HEK293T (cell line): ENCODE measurements at regions not wholly inside any gene's neighbourhood (a gene's known extent, or its start where the extent isn't known, plus 50 kb on each side); places are given as distances from the start of the nearest gene placed in this dataset.

Source experiments
- CTCF ChIA-PET: fragments of 350-600 bp; formaldehyde crosslinking; extraction: SDS; loops from one replicate; lab custom pipeline; 2021; ENCODE audit warnings: antibody characterized with exemption, inconsistent platforms; lab: Yijun Ruan, JAX
- POLR2A ChIA-PET: fragments of 350-600 bp; formaldehyde crosslinking; extraction: SDS; loops from one replicate; lab custom pipeline; 2020; ENCODE audit warnings: antibody characterized with exemption, inconsistent platforms; lab: Yijun Ruan, JAX
- DNase-seq: peaks from one replicate; pipeline ENCODE4 v3.0.0; 2012; ENCODE audit warnings: mixed read lengths; ENCODE audit errors: extremely low spot score
- ARNT ChIP-seq: fragments of 450-650 bp; IDR thresholded peaks from 2 replicates; pipeline ENCODE4 v1.6.1; 2017; ENCODE audit warnings: mild to moderate bottlenecking
- BHLHE40 ChIP-seq: fragments of 450-650 bp; IDR thresholded peaks from 2 replicates; pipeline ENCODE4 v1.6.1; 2016; ENCODE audit warnings: mild to moderate bottlenecking, moderate library complexity, borderline replicate concordance
- CTBP1 ChIP-seq: fragments of 450-650 bp; IDR thresholded peaks from 2 replicates; pipeline ENCODE4 v1.6.1; 2016; ENCODE audit warnings: borderline replicate concordance
- ELF4 ChIP-seq: fragments of 450-650 bp; IDR thresholded peaks from 2 replicates; pipeline ENCODE4 v1.6.1; 2017; ENCODE audit warnings: antibody characterized with exemption
- FOXA1 ChIP-seq: fragments of 450-650 bp; IDR thresholded peaks from 2 replicates; pipeline ENCODE4 v1.6.1; 2016; ENCODE audit warnings: mild to moderate bottlenecking
- FOXK2 ChIP-seq: fragments of 450-650 bp; IDR thresholded peaks from 2 replicates; pipeline ENCODE4 v1.6.1; 2016; ENCODE audit warnings: mild to moderate bottlenecking
- FOXM1 ChIP-seq: fragments of 450-650 bp; IDR thresholded peaks from 2 replicates; pipeline ENCODE4 v1.6.1; 2017; ENCODE audit warnings: mild to moderate bottlenecking, borderline replicate concordance
- HDGF ChIP-seq: fragments of 450-650 bp; IDR thresholded peaks from 2 replicates; pipeline ENCODE4 v1.6.1; 2017; ENCODE audit warnings: antibody characterized with exemption, borderline replicate concordance
- L3MBTL2 ChIP-seq: fragments of 450-650 bp; conservative IDR thresholded peaks from 2 replicates; pipeline ENCODE4 v1.6.1; 2016; ENCODE audit warnings: mild to moderate bottlenecking
- LEF1 ChIP-seq: fragments of 450-650 bp; IDR thresholded peaks from 2 replicates; pipeline ENCODE4 v1.6.1; 2017; ENCODE audit warnings: mild to moderate bottlenecking, borderline replicate concordance
- NFRKB ChIP-seq: fragments of 450-650 bp; IDR thresholded peaks from 2 replicates; pipeline ENCODE4 v1.6.1; 2016; ENCODE audit warnings: mild to moderate bottlenecking, moderate library complexity
- SP1 ChIP-seq: fragments of 450-650 bp; IDR thresholded peaks from 2 replicates; pipeline ENCODE4 v1.6.1; 2017
- SUZ12 ChIP-seq: fragments of 450-650 bp; IDR thresholded peaks from 2 replicates; pipeline ENCODE4 v1.6.1; 2016; ENCODE audit warnings: mild to moderate bottlenecking
- TARDBP ChIP-seq: fragments of 450-650 bp; IDR thresholded peaks from 2 replicates; pipeline ENCODE4 v1.6.1; 2016
- ZNF384 ChIP-seq: fragments of 450-650 bp; IDR thresholded peaks from 2 replicates; pipeline ENCODE4 v1.6.1; 2016
- TF ChIP-seq, protein P1 (sequence below): fragments of 450-650 bp; IDR thresholded peaks from 2 replicates; pipeline ENCODE4 v1.6.1; 2016

DNA sequence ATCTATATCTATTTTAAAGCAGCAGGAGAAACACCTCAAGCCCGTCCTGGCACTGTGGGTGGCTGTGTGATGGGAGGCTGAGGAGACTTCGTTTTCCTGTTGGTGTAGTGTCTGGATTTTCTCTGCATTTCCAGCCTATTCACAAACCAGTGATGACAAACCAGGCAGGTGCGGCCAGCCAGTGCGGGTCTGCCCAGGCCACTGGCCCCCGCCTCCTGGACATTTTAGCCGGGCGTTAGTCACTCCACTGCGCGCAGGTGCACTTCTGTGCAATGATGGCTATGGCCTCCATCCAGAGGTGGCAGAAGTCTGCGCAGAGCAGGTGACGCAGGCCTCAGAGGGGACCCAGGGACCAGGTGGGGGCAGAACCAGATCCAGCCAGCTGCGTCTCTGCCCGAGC, 64.9 kb upstream of the PITRM1 start:
- POLR2A ChIA-PET, result no interaction called here
- CTCF ChIA-PET, result no interaction called here
- TF ChIP-seq FOXK2 (no peak), SUZ12 (no peak), SP1 (no peak), LEF1 (no peak), ZNF384 (no peak), HDGF (no peak), ARNT (no peak), NFRKB (no peak), FOXM1 (no peak), L3MBTL2 (no peak), ELF4 (no peak), FOXA1 (no peak), BHLHE40 (no peak), CTBP1 (no peak)
- TF ChIP-seq, protein P1, sequence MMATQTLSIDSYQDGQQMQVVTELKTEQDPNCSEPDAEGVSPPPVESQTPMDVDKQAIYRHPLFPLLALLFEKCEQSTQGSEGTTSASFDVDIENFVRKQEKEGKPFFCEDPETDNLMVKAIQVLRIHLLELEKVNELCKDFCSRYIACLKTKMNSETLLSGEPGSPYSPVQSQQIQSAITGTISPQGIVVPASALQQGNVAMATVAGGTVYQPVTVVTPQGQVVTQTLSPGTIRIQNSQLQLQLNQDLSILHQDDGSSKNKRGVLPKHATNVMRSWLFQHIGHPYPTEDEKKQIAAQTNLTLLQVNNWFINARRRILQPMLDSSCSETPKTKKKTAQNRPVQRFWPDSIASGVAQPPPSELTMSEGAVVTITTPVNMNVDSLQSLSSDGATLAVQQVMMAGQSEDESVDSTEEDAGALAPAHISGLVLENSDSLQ, result no peak
- DNase-seq, result no peak

DNA sequence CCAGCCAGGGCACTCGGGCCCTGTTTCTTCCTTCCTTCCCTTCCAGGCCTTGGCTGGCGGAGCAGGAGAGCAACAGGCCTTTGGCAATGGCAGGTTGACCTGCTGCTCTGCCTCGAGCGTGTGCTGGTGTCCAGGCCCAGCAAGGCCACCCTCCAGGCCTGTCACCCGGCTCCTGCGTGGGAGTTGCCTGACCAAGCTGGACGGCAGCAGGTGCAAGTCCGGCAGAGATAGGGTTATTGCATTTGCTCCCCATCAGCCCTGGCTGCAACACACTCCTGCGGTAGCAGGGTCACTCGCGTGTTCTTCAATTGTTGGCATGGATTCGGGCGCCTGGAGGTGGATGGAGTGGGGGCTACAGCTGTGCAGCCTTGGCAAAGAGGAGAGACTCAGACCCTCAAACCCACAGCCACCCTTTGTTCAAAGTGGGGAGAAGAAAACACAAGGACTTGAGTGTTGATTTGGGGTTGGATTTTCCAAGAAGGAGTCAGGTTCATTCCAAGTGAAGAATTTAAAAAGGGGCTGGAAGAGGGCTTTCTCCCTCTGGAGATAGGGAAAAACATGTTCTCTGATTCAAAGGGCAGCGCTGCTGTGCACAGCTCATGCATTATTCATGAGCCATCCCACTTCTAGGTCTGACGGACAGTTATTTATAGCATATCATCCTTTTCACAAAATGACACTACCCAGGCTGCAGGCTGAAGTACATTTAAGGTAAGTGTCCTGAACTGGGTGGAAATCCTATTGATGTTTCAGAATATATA, 64.2 kb upstream of the PITRM1 start:
- CTCF ChIA-PET, result interaction anchor here (0.7 kb wide), 1 partner anchor 48 kb away, joined by 3 read pairs; no protein-coding TSS in a partner anchor
- TF ChIP-seq SP1, result no peak
- TF ChIP-seq L3MBTL2, result no peak
- no peak for TF ChIP-seq ELF4
- TF ChIP-seq CTBP1, result no peak
- TF ChIP-seq, protein P1, result peak; percentile 48; the same call in 1 of the 2 replicates
- TF ChIP-seq NFRKB, result no peak
- no peak for TF ChIP-seq ARNT
- no peak for TF ChIP-seq ZNF384
- TF ChIP-seq HDGF, result no peak
- no peak for DNase-seq
- POLR2A ChIA-PET, result interaction anchor here (0.6 kb wide), 1 partner anchor 588 kb away, joined by 3 read pairs; no protein-coding TSS in a partner anchor

DNA sequence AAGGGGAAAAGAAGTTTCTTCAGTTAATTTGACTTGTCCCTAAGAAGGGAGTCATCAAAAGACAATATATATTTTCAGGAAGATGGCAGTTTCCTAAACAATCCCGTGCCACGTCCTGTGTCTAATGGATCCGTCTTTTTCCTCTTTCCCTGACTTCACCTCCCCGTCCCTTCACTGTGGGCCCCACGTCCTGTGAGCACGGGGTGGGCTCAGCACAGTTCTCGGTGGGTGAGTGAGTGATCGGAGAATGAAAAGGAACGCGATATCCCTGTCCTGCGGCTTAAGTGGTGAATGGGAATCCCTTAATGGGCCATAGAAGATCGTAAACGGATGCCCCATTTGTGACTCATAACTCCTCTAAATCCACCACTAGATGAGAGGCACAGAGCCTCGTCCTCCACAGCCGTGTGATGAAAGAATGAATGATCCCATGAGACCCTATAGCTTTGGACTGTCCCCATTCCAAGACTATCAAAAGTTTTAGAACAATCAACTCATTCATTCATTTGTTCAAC, 63.5 kb upstream of the PITRM1 start:
- DNase-seq, result peak; percentile 15
- ChIA-PET CTCF (interaction anchor here (0.6 kb wide), 1 partner anchor 983 kb away, joined by 4 read pairs; no protein-coding TSS in a partner anchor), POLR2A (no interaction called here)
- no peak for TF ChIP-seq L3MBTL2

DNA sequence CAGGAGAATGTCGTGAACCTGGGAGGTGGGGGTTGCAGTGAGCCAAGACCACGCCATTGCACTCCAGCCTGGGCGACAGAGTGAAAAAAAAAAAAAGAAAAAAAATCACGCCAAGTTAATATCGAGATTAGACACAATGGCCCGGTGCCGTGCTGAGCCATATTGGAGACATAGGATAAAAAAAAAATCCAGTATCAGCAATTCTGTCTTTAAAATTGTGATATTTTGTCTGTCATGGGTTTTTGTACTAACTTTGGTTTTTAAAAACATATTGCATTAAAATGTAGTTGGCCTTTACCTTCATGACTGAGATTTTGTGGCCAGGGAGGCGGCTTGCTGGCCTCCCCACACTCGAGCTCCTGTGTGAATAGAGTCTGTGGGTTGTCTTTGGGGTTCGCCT, 62.8 kb upstream of the PITRM1 start:
- CTCF ChIA-PET, result interaction anchor here (0.6 kb wide), 1 partner anchor 984 kb away, joined by 4 read pairs; no protein-coding TSS in a partner anchor
- POLR2A ChIA-PET, result no interaction called here
- no peak for TF ChIP-seq SP1
- no peak for TF ChIP-seq TARDBP
- no peak for TF ChIP-seq ELF4
- TF ChIP-seq FOXA1, result no peak
- TF ChIP-seq LEF1, result no peak
- no peak for TF ChIP-seq FOXK2
- TF ChIP-seq CTBP1, result no peak

DNA sequence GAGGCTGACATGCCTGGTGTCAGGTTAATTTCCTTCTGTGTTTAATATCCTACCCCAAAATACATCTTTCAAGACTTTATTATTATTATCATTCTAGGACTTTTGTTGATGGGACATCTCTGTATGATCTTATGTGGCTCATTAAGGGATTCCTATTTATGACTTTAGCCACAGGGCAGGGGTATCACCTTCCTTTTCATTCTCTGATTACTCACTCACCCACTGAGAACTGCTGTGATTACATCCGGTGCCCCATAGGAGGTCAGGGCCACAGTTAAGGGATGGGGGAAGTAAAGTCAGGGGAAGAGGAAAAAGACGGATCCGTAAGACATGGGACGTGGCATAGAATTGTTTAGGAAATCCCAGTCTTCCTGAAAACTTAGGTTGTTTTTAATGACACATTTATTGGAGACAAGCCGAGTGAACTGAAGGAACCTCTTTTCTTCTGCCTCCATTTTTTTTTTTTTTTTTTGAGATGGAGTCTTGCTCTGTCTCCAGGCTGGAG, 61.0 kb upstream of the PITRM1 start:
- TF ChIP-seq CTBP1 (no peak), SUZ12 (no peak), ZNF384 (no peak), LEF1 (no peak), ELF4 (no peak), FOXA1 (no peak), HDGF (no peak), BHLHE40 (no peak)
- CTCF ChIA-PET, result no interaction called here
- POLR2A ChIA-PET, result no interaction called here
- no peak for DNase-seq

More for the DNA sequence above, 62.8 kb upstream of the PITRM1 start:
- no peak for DNase-seq

DNA sequence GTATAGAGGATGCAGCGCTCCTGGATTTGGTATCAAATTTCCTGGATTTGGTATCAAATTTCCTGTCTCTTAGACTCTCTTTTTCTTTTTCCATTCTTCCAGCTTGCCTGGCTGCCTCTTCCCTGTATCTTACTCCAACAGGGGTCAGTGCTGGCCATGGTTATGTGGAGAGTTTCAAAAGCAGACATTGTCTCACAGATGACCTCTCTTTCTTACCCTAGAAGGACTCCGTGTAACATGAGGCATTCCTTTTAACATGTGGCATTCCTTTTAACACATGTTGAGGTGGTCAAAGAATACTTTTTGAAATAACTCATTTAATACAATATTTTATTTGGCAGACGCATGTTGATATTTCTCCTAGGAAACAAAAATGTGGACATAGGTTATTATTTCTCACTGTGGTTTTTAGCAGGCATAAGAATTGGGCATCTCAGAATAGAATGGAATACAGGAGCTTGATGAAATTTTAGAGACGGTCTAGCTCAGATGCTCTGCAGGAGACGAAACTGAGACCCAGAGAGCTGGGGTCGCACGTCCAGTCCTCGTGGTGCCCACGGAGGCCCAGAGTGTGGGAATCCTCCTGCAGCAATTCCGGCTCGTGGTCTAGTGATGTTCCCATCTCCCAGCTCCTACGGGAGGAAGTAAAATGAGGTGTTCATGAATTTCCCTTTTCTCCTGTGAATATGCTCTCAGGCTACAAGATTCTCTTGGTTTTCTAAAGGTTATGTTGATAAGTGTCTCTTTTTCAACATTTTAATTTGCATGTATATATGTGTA, 59.6 kb upstream of the PITRM1 start:
- no peak for TF ChIP-seq HDGF
- TF ChIP-seq SP1, result no peak
- TF ChIP-seq FOXM1, result no peak
- TF ChIP-seq LEF1, result no peak
- no peak for TF ChIP-seq ELF4
- TF ChIP-seq SUZ12, result no peak
- no peak for TF ChIP-seq L3MBTL2
- no peak for TF ChIP-seq NFRKB
- TF ChIP-seq BHLHE40, result no peak
- no peak for TF ChIP-seq FOXK2
- no peak for TF ChIP-seq FOXA1
- TF ChIP-seq, protein P1, result no peak
- TF ChIP-seq CTBP1, result no peak
- TF ChIP-seq ZNF384, result no peak
- TF ChIP-seq ARNT, result no peak
- TF ChIP-seq TARDBP, result no peak
- ChIA-PET POLR2A (no interaction called here), CTCF (no interaction called here)
- no peak for DNase-seq
